ENCODE measurements at regions not wholly inside any gene's neighbourhood (a gene's known extent, or its start where the extent isn't known, plus 50 kb on each side); places are given as distances from the start of the nearest gene placed in this dataset.

GRCh38 chr6:92371211-92372208 is 1047.8 kb downstream of the EPHA7 start:
- H3K27ac ChIP-seq (ENCODE audit: low read length), result no peak overlapping the region
- H3K9ac ChIP-seq (ENCODE audit: low read length in 2 of 2), result no peak overlapping the region
- no peaks in the 10 kb centered on the region for H3K27me3 ChIP-seq (ENCODE audit: control insufficient read depth in 1 of 2, insufficient read depth in 2 of 2, low read length in 2 of 2)
- no peaks in the 10 kb centered on the region for H3K9me3 ChIP-seq (ENCODE audit: control insufficient read depth in 2 of 2, low read length in 2 of 2)
- no peak overlapping the region for H3K4me3 ChIP-seq (ENCODE audit: low read length in 2 of 2)
- no peaks in the 10 kb centered on the region for H3K4me1 ChIP-seq (ENCODE audit: control insufficient read depth, insufficient read depth, low read length)
- H3K36me3 ChIP-seq (ENCODE audit: control insufficient read depth in 2 of 2, insufficient read depth in 2 of 2, low read length in 2 of 2), result no peaks in the 10 kb centered on the region

GRCh38 chr6:92369309-92369708 is 1050.0 kb downstream of the EPHA7 start:
- H3K27ac ChIP-seq (ENCODE audit: low read length), result no peak overlapping the region
- H3K4me3 ChIP-seq (ENCODE audit: low read length in 2 of 2), result no peak overlapping the region
- no peaks in the 10 kb centered on the region for H3K36me3 ChIP-seq (ENCODE audit: control insufficient read depth in 2 of 2, insufficient read depth in 2 of 2, low read length in 2 of 2)
- H3K9me3 ChIP-seq (ENCODE audit: control insufficient read depth in 2 of 2, low read length in 2 of 2), result no peaks in the 10 kb centered on the region
- no peaks in the 10 kb centered on the region for H3K4me1 ChIP-seq (ENCODE audit: control insufficient read depth, insufficient read depth, low read length)
- H3K27me3 ChIP-seq (ENCODE audit: control insufficient read depth in 1 of 2, insufficient read depth in 2 of 2, low read length in 2 of 2), result no peaks in the 10 kb centered on the region
- H3K9ac ChIP-seq (ENCODE audit: low read length in 2 of 2), result no peak overlapping the region

GRCh38 chr6:92364948-92365541 is 1054.3 kb downstream of the EPHA7 start:
- Histone ChIP-seq H3K4me1 (ENCODE audit: control insufficient read depth, insufficient read depth, low read length) (no peaks in the 10 kb centered on the region), H3K27me3 (ENCODE audit: control insufficient read depth in 1 of 2, insufficient read depth in 2 of 2, low read length in 2 of 2) (no peaks in the 10 kb centered on the region), H3K36me3 (ENCODE audit: control insufficient read depth in 2 of 2, insufficient read depth in 2 of 2, low read length in 2 of 2) (no peaks in the 10 kb centered on the region), H3K9me3 (ENCODE audit: control insufficient read depth in 2 of 2, low read length in 2 of 2) (no peaks in the 10 kb centered on the region), H3K27ac (ENCODE audit: low read length) (no peak overlapping the region), H3K4me3 (ENCODE audit: low read length in 2 of 2) (no peak overlapping the region), H3K9ac (ENCODE audit: low read length in 2 of 2) (no peak overlapping the region)

- Histone ChIP-seq H3K36me3 (ENCODE audit: control insufficient read depth in 2 of 2, insufficient read depth in 2 of 2, low read length in 2 of 2) (no peaks in the 10 kb centered on the region), H3K27ac (ENCODE audit: low read length) (no peak overlapping the region), H3K27me3 (ENCODE audit: control insufficient read depth in 1 of 2, insufficient read depth in 2 of 2, low read length in 2 of 2) (no peaks in the 10 kb centered on the region), H3K4me1 (ENCODE audit: control insufficient read depth, insufficient read depth, low read length) (no peaks in the 10 kb centered on the region), H3K9ac (ENCODE audit: low read length in 2 of 2) (no peak overlapping the region), H3K4me3 (ENCODE audit: low read length in 2 of 2) (no peak overlapping the region), H3K9me3 (ENCODE audit: control insufficient read depth in 2 of 2, low read length in 2 of 2) (no peaks in the 10 kb centered on the region)
Observed at GRCh38 chr6:92363111-92363510, 1056.2 kb downstream of the EPHA7 start.

GRCh38 chr6:92362404-92362803 is 1057.0 kb downstream of the EPHA7 start:
- no peak overlapping the region for H3K4me3 ChIP-seq (ENCODE audit: low read length in 2 of 2)
- no peaks in the 10 kb centered on the region for H3K27me3 ChIP-seq (ENCODE audit: control insufficient read depth in 1 of 2, insufficient read depth in 2 of 2, low read length in 2 of 2)
- H3K4me1 ChIP-seq (ENCODE audit: control insufficient read depth, insufficient read depth, low read length), result no peaks in the 10 kb centered on the region
- H3K36me3 ChIP-seq (ENCODE audit: control insufficient read depth in 2 of 2, insufficient read depth in 2 of 2, low read length in 2 of 2), result no peaks in the 10 kb centered on the region
- no peak overlapping the region for H3K27ac ChIP-seq (ENCODE audit: low read length)
- H3K9ac ChIP-seq (ENCODE audit: low read length in 2 of 2), result no peak overlapping the region
- H3K9me3 ChIP-seq (ENCODE audit: control insufficient read depth in 2 of 2, low read length in 2 of 2), result no peaks in the 10 kb centered on the region

- H3K4me1 ChIP-seq (ENCODE audit: control insufficient read depth, insufficient read depth, low read length), result no peaks in the 10 kb centered on the region
- H3K9me3 ChIP-seq (ENCODE audit: control insufficient read depth in 2 of 2, low read length in 2 of 2), result no peaks in the 10 kb centered on the region
- H3K4me3 ChIP-seq (ENCODE audit: low read length in 2 of 2), result no peak overlapping the region
- no peak overlapping the region for H3K27ac ChIP-seq (ENCODE audit: low read length)
- H3K9ac ChIP-seq (ENCODE audit: low read length in 2 of 2), result no peak overlapping the region
- no peaks in the 10 kb centered on the region for H3K27me3 ChIP-seq (ENCODE audit: control insufficient read depth in 1 of 2, insufficient read depth in 2 of 2, low read length in 2 of 2)
- no peaks in the 10 kb centered on the region for H3K36me3 ChIP-seq (ENCODE audit: control insufficient read depth in 2 of 2, insufficient read depth in 2 of 2, low read length in 2 of 2)
Observed at GRCh38 chr6:92361990-92362389, 1057.4 kb downstream of the EPHA7 start.

- H3K27ac ChIP-seq (ENCODE audit: low read length), result no peak overlapping the region
- H3K27me3 ChIP-seq (ENCODE audit: control insufficient read depth in 1 of 2, insufficient read depth in 2 of 2, low read length in 2 of 2), result no peaks in the 10 kb centered on the region
- H3K4me3 ChIP-seq (ENCODE audit: low read length in 2 of 2), result no peak overlapping the region
- H3K36me3 ChIP-seq (ENCODE audit: control insufficient read depth in 2 of 2, insufficient read depth in 2 of 2, low read length in 2 of 2), result no peaks in the 10 kb centered on the region
- H3K4me1 ChIP-seq (ENCODE audit: control insufficient read depth, insufficient read depth, low read length), result no peaks in the 10 kb centered on the region
- H3K9ac ChIP-seq (ENCODE audit: low read length in 2 of 2), result no peak overlapping the region
- no peaks in the 10 kb centered on the region for H3K9me3 ChIP-seq (ENCODE audit: control insufficient read depth in 2 of 2, low read length in 2 of 2)
Observed at GRCh38 chr6:92354270-92354829, 1065.0 kb downstream of the EPHA7 start.

- Histone ChIP-seq H3K4me3 (ENCODE audit: low read length in 2 of 2) (no peak overlapping the region), H3K36me3 (ENCODE audit: control insufficient read depth in 2 of 2, insufficient read depth in 2 of 2, low read length in 2 of 2) (no peaks in the 10 kb centered on the region), H3K27me3 (ENCODE audit: control insufficient read depth in 1 of 2, insufficient read depth in 2 of 2, low read length in 2 of 2) (no peaks in the 10 kb centered on the region), H3K9ac (ENCODE audit: low read length in 2 of 2) (no peak overlapping the region), H3K4me1 (ENCODE audit: control insufficient read depth, insufficient read depth, low read length) (no peaks in the 10 kb centered on the region), H3K27ac (ENCODE audit: low read length) (no peak overlapping the region), H3K9me3 (ENCODE audit: control insufficient read depth in 2 of 2, low read length in 2 of 2) (no peaks in the 10 kb centered on the region)
Observed at GRCh38 chr6:92352130-92352529, 1067.2 kb downstream of the EPHA7 start.

- Histone ChIP-seq H3K9ac (ENCODE audit: low read length in 2 of 2) (no peak overlapping the region), H3K27ac (ENCODE audit: low read length) (no peak overlapping the region), H3K4me1 (ENCODE audit: control insufficient read depth, insufficient read depth, low read length) (no peaks in the 10 kb centered on the region), H3K9me3 (ENCODE audit: control insufficient read depth in 2 of 2, low read length in 2 of 2) (no peaks in the 10 kb centered on the region), H3K4me3 (ENCODE audit: low read length in 2 of 2) (no peak overlapping the region), H3K36me3 (ENCODE audit: control insufficient read depth in 2 of 2, insufficient read depth in 2 of 2, low read length in 2 of 2) (no peaks in the 10 kb centered on the region), H3K27me3 (ENCODE audit: control insufficient read depth in 1 of 2, insufficient read depth in 2 of 2, low read length in 2 of 2) (no peaks in the 10 kb centered on the region)
Observed at GRCh38 chr6:92341201-92341600, 1078.2 kb downstream of the EPHA7 start.

- Histone ChIP-seq H3K9me3 (ENCODE audit: control insufficient read depth in 2 of 2, low read length in 2 of 2) (no peaks in the 10 kb centered on the region), H3K27me3 (ENCODE audit: control insufficient read depth in 1 of 2, insufficient read depth in 2 of 2, low read length in 2 of 2) (no peaks in the 10 kb centered on the region), H3K9ac (ENCODE audit: low read length in 2 of 2) (no peak overlapping the region), H3K27ac (ENCODE audit: low read length) (no peak overlapping the region), H3K4me3 (ENCODE audit: low read length in 2 of 2) (no peak overlapping the region), H3K4me1 (ENCODE audit: control insufficient read depth, insufficient read depth, low read length) (no peaks in the 10 kb centered on the region), H3K36me3 (ENCODE audit: control insufficient read depth in 2 of 2, insufficient read depth in 2 of 2, low read length in 2 of 2) (no peaks in the 10 kb centered on the region)
Observed at GRCh38 chr6:92339936-92340640, 1079.3 kb downstream of the EPHA7 start.

All from stomach smooth muscle (tissue), 2 donors.